ENCODE measurements at regions not wholly inside any gene's neighbourhood (a gene's known extent, or its start where the extent isn't known, plus 50 kb on each side); places are given as distances from the start of the nearest gene placed in this dataset.

DNA sequence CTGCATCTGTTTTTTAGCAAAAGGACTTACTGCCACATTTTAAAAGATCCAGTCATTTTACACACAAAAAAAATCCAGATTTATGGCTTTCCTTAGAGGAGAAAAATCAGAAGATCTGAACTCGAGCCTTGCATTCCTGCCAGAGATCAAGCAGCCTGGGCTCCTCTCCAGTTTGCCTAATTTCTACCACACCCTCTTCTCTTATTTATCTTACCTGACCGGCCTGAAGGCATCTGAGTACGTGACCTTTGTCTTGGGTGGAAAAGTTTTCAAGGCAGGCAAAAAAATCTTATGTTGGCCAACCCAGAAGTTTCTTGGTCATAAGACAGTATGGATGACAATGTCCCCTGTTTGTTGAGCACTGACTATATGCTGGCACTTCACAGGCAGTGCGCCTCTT is 60.3 kb downstream of the CHRD start:
- ATAC-seq = no peak
- TF ChIP-seq CTCF (IDR thresholded peaks at IDR 0.05) = no peak
- Histone ChIP-seq H3K27ac (no peak overlapping the region), H3K9me3 (no peaks in the 10 kb centered on the region), H3K27me3 (no peaks in the 10 kb centered on the region), H3K4me1 (no peaks in the 10 kb centered on the region), H3K36me3 (no peaks in the 10 kb centered on the region), H3K4me3 (no peak overlapping the region)
- DNase-seq = no peak
- 33 to 36% methylated on average over 4 of the region's 4 CpGs for WGBS, 2 donors
- FAIRE-seq = no peak
- intact Hi-C loops (cut with DNase I) = no loop called here

DNA sequence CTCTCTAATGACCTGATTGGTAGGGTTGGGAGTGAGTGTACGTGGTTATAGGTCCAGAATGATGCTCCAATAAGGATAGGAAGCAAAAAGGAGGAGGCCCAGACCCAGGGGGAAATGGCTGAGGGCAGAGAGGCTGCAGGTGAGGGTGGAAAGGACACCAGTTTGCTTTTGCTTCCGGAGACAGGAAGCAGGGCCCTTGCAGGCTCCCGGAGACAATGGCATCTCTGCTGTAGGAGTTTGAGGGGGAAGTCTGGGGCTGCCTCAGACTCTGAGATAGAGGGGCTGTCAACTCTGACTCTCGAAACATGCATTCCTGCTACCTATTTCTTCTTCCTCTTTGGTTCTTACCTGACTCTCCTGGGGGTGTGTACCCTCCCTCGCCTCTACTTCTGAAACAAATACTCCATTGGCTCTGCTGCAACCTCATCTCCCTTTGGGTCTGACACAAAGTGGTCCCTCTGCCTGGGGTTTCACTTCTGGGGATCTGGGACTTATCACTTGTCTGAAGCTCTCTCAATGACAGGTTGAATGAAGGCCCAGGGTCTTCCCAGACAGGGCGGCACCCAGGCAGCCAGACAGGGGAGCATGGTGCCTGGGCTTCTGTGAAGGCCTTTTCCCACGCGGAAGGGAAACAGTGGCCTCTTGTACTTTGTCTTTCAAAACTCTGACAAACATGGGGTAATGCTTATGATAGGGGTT is 61.5 kb downstream of the CHRD start:
- ATAC-seq (no peak), FAIRE-seq (no peak), DNase-seq (no peak)
- Histone ChIP-seq H3K27ac (no peak overlapping the region), H3K9me3 (no peaks in the 10 kb centered on the region), H3K4me3 (no peak overlapping the region), H3K27me3 (no peaks in the 10 kb centered on the region), H3K4me1 (no peaks in the 10 kb centered on the region), H3K36me3 (no peaks in the 10 kb centered on the region)
- no peak for TF ChIP-seq CTCF (IDR thresholded peaks at IDR 0.05)
- 67 to 75% methylated on average over 8 of the region's 8 CpGs for WGBS, 2 donors
- intact Hi-C loops (cut with DNase I) = no loop called here

- WGBS, 2 donors = 88 to 90% methylated on average over 8 of the region's 8 CpGs
- no peaks in the 10 kb centered on the region for H3K27me3 ChIP-seq
- H3K9me3 ChIP-seq = no peaks in the 10 kb centered on the region
- intact Hi-C loops (cut with DNase I) = no loop called here
- no peak for FAIRE-seq
- no peak for DNase-seq
- ATAC-seq = no peak
- no peak for TF ChIP-seq CTCF (IDR thresholded peaks at IDR 0.05)
- H3K4me3 ChIP-seq = no peak overlapping the region
- H3K27ac ChIP-seq = no peak overlapping the region
- no peaks in the 10 kb centered on the region for H3K36me3 ChIP-seq
- no peaks in the 10 kb centered on the region for H3K4me1 ChIP-seq
Measured at GRCh38 chr3:184443364-184443763, 63.5 kb downstream of the CHRD start.

DNA sequence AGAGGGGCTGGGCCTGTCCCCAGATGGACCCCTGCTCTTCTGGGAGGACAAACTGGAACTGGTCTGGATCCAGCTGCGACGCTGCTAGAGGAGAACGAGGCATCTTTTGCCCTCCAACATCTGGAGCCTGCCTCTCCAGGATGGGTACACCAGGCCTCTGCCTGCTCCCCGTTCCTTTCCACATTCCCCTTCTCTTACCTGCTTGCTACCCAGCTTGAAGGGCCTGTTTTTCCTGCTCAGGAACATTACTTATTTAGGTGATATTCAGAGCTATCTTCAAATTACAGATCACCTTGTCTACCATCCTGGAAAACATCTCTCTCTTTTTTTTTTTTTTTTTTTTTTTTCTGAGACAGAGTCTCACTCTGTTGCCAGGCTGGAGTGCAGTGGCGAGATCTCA is 64.0 kb downstream of the CHRD start:
- TF ChIP-seq CTCF (IDR thresholded peaks at IDR 0.05) = no peak
- Histone ChIP-seq H3K9me3 (no peaks in the 10 kb centered on the region), H3K4me1 (no peaks in the 10 kb centered on the region), H3K4me3 (no peak overlapping the region), H3K27ac (no peak overlapping the region), H3K27me3 (no peaks in the 10 kb centered on the region), H3K36me3 (no peaks in the 10 kb centered on the region)
- WGBS, 2 donors = 85 to 89% methylated on average over 5 of the region's 5 CpGs
- DNase-seq = no peak
- intact Hi-C loops (cut with DNase I) = no loop called here
- no peak for FAIRE-seq
- ATAC-seq = no peak

- intact Hi-C loops (cut with DNase I) = no loop called here
- ATAC-seq (peak in 3 of 4 donors; percentile 30 to 84 (median 66)), FAIRE-seq (no peak), DNase-seq (peak in 1 of 6 donors; percentile 25)
- H3K36me3 ChIP-seq = no peaks in the 10 kb centered on the region
- no peak for TF ChIP-seq CTCF (IDR thresholded peaks at IDR 0.05)
- 74 to 78% methylated on average over 8 of the region's 8 CpGs for WGBS, 2 donors
- H3K4me1 ChIP-seq = no peaks in the 10 kb centered on the region
- H3K4me3 ChIP-seq = no peak overlapping the region
- H3K9me3 ChIP-seq = no peaks in the 10 kb centered on the region
- no peak overlapping the region for H3K27ac ChIP-seq
- no peaks in the 10 kb centered on the region for H3K27me3 ChIP-seq
Measured at GRCh38 chr3:184448321-184449160, 68.7 kb downstream of the CHRD start.

Measured in pancreas (tissue), 10 donors.